Gastroesophageal sphincter (tissue), 3 donors: ENCODE measurements at regions not wholly inside any gene's neighbourhood (a gene's known extent, or its start where the extent isn't known, plus 50 kb on each side); places are given as distances from the start of the nearest gene placed in this dataset.

Source experiments
- CTCF ChIP-seq, 4 experiments: fragments of 200-600 bp in 2 of 4; fragments of 450-650 bp in 2 of 4; sonication (generic) in 1 of 4; IDR thresholded peaks; one replicate each; pipeline ENCODE4 v1.5.1; 2017 to 2019; ENCODE audit warnings: antibody characterized with exemption in 4 of 4, mild to moderate bottlenecking in 2 of 4, moderate library complexity in 2 of 4
- POLR2A ChIP-seq, 2 donors: fragments of 450-650 bp; IDR thresholded peaks; one replicate each; pipeline ENCODE4 v1.6.1; 2017; ENCODE audit warnings: antibody characterized with exemption in 2 of 2, mild to moderate bottlenecking in 2 of 2, moderate library complexity in 1 of 2
- POLR2AphosphoS5 ChIP-seq: sonication (generic); formaldehyde crosslinking; IDR thresholded peaks from one replicate; pipeline ENCODE4 v1.6.1; 2017; ENCODE audit warnings: antibody characterized with exemption

GRCh38 chr2:235191978-235192377 is 240.2 kb downstream of the SH3BP4 start:
- TF ChIP-seq POLR2AphosphoS5, result no peak
- TF ChIP-seq CTCF (IDR thresholded peaks at IDR 0.05), result no peak
- no peak for TF ChIP-seq POLR2A (IDR thresholded peaks at IDR 0.05)
